Lower lobe of right lung (tissue), 2 donors: ENCODE measurements at regions not wholly inside any gene's neighbourhood (a gene's known extent, or its start where the extent isn't known, plus 50 kb on each side); places are given as distances from the start of the nearest gene placed in this dataset.

ENCODE experiments used
- ATAC-seq, 2 donors: fragments of 200-7000 bp; cut with Tn5 transposase; one replicate each; pipeline ENCODE4 v1.9.1; 2020 to 2022; ENCODE audit warnings: mild to moderate bottlenecking in 2 of 2, moderate library complexity in 2 of 2
- DNase-seq: peaks from one replicate; pipeline ENCODE4 v3.0.0-alpha.2; 2020
- H3K27ac ChIP-seq: fragments of 200-600 bp; one replicate; pipeline ENCODE4 v1.8.0; 2022
- H3K27me3 ChIP-seq: fragments of 200-600 bp; one replicate; pipeline ENCODE4 v1.8.0; 2022; ENCODE audit warnings: low read depth
- H3K36me3 ChIP-seq: fragments of 200-600 bp; one replicate; pipeline ENCODE4 v1.8.0; 2022; ENCODE audit warnings: mild to moderate bottlenecking
- H3K4me1 ChIP-seq: fragments of 200-600 bp; one replicate; pipeline ENCODE4 v1.8.0; 2022
- H3K4me3 ChIP-seq: fragments of 200-600 bp; one replicate; pipeline ENCODE4 v1.8.0; 2022; ENCODE audit warnings: mild to moderate bottlenecking
- H3K9me3 ChIP-seq: fragments of 200-600 bp; one replicate; pipeline ENCODE4 v1.8.0; 2022
- intact Hi-C: fragments of 100-400 bp; cut with DNase I; formaldehyde crosslinking; loops from one replicate; pipeline ENCODE4 v1.11.0; 2022
- TF ChIP-seq, protein P1 (sequence below): fragments of 200-600 bp; IDR thresholded peaks from one replicate; pipeline ENCODE4 v1.8.0; 2022; ENCODE audit warnings: antibody characterized with exemption, mild to moderate bottlenecking
- donor health status: DM: no; HTN: yes; CAD: no; lungs with severe emphysema.

DNA sequence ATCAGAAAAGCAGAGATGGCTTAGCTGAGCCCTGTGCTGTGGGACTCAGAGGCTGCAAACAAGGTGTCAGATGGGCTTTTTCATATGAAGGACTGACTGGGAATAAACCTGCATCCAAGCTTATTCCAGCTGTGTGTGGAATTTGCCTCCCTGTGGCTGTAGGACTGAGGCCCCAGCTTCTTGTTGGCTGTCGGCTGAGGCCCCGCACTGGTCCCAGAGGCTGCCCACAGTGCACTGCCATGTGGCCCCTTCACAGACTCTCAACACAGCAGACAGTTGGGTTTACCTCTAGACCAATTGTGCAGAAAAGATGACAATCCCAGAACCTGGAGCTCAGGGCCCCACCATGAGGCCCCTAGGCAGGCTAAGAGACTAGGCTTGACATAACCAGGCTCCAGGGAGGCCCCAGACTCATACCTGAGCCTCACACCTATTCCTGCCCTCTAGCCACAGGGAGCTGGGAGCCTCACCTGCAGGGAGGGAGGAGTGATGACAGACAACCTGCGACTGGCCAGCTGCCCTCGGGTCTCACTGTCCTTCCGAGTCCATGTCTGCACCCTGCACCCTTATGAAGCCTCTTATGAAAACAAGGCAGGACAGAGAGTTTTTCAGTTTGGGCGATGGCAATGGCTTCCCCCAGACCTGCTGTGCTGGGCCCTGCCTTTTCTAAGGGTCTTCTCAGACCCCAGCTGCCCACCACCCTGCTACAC is 615.5 kb downstream of the NPHP4 start:
- Histone ChIP-seq H3K27me3 (peaks cover 18% of the 10 kb centered on the region), H3K36me3 (no peaks in the 10 kb centered on the region), H3K4me1 (no peaks in the 10 kb centered on the region), H3K4me3 (no peak overlapping the region), H3K27ac (no peak overlapping the region), H3K9me3 (no peaks in the 10 kb centered on the region)
- DNase-seq (no peak), ATAC-seq (no peak)
- TF ChIP-seq, protein P1, sequence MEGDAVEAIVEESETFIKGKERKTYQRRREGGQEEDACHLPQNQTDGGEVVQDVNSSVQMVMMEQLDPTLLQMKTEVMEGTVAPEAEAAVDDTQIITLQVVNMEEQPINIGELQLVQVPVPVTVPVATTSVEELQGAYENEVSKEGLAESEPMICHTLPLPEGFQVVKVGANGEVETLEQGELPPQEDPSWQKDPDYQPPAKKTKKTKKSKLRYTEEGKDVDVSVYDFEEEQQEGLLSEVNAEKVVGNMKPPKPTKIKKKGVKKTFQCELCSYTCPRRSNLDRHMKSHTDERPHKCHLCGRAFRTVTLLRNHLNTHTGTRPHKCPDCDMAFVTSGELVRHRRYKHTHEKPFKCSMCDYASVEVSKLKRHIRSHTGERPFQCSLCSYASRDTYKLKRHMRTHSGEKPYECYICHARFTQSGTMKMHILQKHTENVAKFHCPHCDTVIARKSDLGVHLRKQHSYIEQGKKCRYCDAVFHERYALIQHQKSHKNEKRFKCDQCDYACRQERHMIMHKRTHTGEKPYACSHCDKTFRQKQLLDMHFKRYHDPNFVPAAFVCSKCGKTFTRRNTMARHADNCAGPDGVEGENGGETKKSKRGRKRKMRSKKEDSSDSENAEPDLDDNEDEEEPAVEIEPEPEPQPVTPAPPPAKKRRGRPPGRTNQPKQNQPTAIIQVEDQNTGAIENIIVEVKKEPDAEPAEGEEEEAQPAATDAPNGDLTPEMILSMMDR: no peak
- intact Hi-C loops: no loop called here

DNA sequence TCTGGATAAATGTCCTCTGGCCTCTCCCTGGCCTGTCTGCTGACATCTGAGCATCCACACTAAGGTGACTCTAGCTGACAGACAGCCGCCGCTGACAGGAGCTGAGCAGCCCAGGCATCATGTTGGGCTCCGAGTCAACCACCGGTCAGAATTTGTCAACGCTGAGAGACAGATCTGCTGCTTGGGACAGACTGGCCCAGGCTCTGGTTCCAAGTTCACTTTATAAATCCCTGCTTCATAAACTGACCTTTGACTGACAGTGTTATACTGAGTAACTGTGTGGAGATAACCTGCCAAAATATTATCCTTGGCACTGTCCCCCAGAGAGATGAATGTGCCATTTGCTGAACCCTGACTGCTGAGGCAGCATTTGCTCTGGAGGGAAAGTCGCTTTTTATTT is 616.7 kb downstream of the NPHP4 start:
- DNase-seq: no peak
- intact Hi-C loops: no loop called here
- Histone ChIP-seq H3K27ac (no peak overlapping the region), H3K27me3 (peaks cover 18% of the 10 kb centered on the region), H3K36me3 (no peaks in the 10 kb centered on the region), H3K9me3 (no peaks in the 10 kb centered on the region), H3K4me3 (no peak overlapping the region), H3K4me1 (no peaks in the 10 kb centered on the region)
- no peak for ATAC-seq
- TF ChIP-seq, protein P1: no peak

DNA sequence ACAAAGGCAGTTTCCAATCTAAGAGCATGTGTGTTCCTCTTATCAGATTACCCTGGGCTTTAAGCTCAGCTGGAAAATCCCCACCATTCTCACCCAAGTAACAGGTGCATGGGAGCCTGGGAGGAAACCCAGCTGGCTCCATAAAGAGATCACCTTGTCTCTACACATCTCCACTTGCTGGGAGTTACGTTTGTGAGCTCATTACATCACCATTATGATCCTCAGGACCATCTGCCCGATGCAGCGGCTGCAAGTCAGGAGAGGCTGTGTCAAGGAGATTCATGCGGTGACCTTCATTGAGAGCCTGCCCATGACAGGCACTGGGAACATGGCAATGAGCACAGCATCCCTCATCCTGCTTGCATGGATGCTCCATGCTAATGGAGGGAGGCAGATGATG is 618.0 kb downstream of the NPHP4 start:
- ATAC-seq (no peak), DNase-seq (no peak)
- Histone ChIP-seq H3K4me3 (no peak overlapping the region), H3K27me3 (peaks cover 12% of the 10 kb centered on the region), H3K36me3 (no peaks in the 10 kb centered on the region), H3K9me3 (no peaks in the 10 kb centered on the region), H3K4me1 (no peaks in the 10 kb centered on the region), H3K27ac (no peak overlapping the region)
- intact Hi-C loops: no loop called here
- TF ChIP-seq, protein P1: no peak

DNA sequence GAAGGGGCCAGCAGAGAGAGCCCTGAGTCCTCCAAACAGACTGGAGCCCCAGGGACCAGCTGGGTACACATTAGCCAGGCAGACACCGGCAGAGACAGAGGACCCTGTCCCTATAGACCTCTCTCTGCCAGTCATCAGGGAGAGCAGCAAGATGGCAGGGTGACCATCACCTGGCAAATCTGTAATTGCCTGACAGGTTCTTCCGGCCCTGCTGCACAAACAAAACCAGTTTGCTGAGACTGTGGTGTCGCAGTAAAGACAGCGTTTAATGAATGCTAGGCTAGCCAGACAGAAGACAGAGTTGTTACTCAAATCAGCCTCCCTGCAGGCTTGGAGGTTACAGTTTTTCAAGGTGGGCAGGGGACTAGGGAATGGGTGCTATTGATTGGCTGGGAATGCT is 618.9 kb downstream of the NPHP4 start:
- ATAC-seq (no peak), DNase-seq (no peak)
- peaks cover 12% of the 10 kb centered on the region for H3K27me3 ChIP-seq
- no peaks in the 10 kb centered on the region for H3K4me1 ChIP-seq
- H3K36me3 ChIP-seq: no peaks in the 10 kb centered on the region
- H3K4me3 ChIP-seq: no peak overlapping the region
- intact Hi-C loops: no loop called here
- no peaks in the 10 kb centered on the region for H3K9me3 ChIP-seq
- no peak overlapping the region for H3K27ac ChIP-seq
- TF ChIP-seq, protein P1: no peak

DNA sequence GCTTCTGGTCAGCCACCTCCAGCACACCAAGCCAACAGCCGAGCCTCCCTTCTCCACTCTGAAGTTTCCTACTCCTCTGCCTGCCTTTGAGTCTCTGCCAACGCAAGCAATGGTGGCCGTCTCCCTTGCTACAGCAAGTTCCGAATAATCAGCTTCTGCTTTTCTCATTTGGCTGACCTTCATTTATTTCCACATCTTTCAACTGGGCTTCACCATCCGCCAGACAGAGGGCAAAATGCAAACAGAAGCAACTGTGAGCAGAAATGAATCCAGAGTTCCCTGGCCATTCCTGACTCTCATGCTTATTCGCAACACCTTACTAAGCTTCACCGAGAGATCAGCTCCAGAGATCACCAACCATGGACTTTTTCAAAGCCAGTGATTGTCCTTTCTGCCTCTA is 621.0 kb downstream of the NPHP4 start:
- ATAC-seq (no peak), DNase-seq (no peak)
- no peaks in the 10 kb centered on the region for H3K9me3 ChIP-seq
- no peak overlapping the region for H3K27ac ChIP-seq
- H3K36me3 ChIP-seq: no peaks in the 10 kb centered on the region
- no peaks in the 10 kb centered on the region for H3K4me1 ChIP-seq
- intact Hi-C loops: no loop called here
- H3K4me3 ChIP-seq: no peak overlapping the region
- H3K27me3 ChIP-seq: peaks cover 4% of the 10 kb centered on the region
- TF ChIP-seq, protein P1: no peak
